SHP77 (cell line): ENCODE measurements at regions not wholly inside any gene's neighbourhood (a gene's known extent, or its start where the extent isn't known, plus 50 kb on each side); places are given as distances from the start of the nearest gene placed in this dataset.

Experiments
- DNase-seq, 2 experiments: peaks; one replicate each; lab custom pipeline; 2025; lab: John Stamatoyannopoulos, UW

- DNase-seq: no peak
These were observed 108.2 kb downstream of the CNTN3 start for GRCh38 chr3:74506246-74506645.

GRCh38 chr3:74501007-74501406 lies 113.5 kb downstream of the CNTN3 start:
- no peak for DNase-seq

GRCh38 chr3:74500257-74500656 lies 114.2 kb downstream of the CNTN3 start:
- DNase-seq: no peak

- no peak for DNase-seq
These were observed 122.6 kb downstream of the CNTN3 start for GRCh38 chr3:74491874-74492273.

- no peak for DNase-seq
These were observed 125.2 kb downstream of the CNTN3 start for GRCh38 chr3:74489050-74489792.

- no peak for DNase-seq
These were observed 134.5 kb downstream of the CNTN3 start for GRCh38 chr3:74479915-74480314.

GRCh38 chr3:74470313-74470712 lies 144.1 kb downstream of the CNTN3 start:
- DNase-seq: no peak

GRCh38 chr3:74469713-74470112 lies 144.7 kb downstream of the CNTN3 start:
- DNase-seq: no peak

GRCh38 chr3:74469151-74469550 lies 145.3 kb downstream of the CNTN3 start:
- no peak for DNase-seq

- DNase-seq: no peak
These were observed 148.6 kb downstream of the CNTN3 start for GRCh38 chr3:74465715-74466410.

GRCh38 chr3:74463515-74463914 lies 150.9 kb downstream of the CNTN3 start:
- no peak for DNase-seq

- DNase-seq: no peak
These were observed 158.3 kb downstream of the CNTN3 start for GRCh38 chr3:74456166-74456565.

GRCh38 chr3:74447221-74447620 lies 167.2 kb downstream of the CNTN3 start:
- DNase-seq: no peak

GRCh38 chr3:74445541-74445940 lies 168.9 kb downstream of the CNTN3 start:
- no peak for DNase-seq

GRCh38 chr3:74443102-74443501 lies 171.4 kb downstream of the CNTN3 start:
- DNase-seq: no peak

- DNase-seq: no peak
These were observed 171.8 kb downstream of the CNTN3 start for GRCh38 chr3:74442683-74443082.

GRCh38 chr3:74442068-74442467 lies 172.4 kb downstream of the CNTN3 start:
- DNase-seq: no peak

GRCh38 chr3:74436184-74436583 lies 178.3 kb downstream of the CNTN3 start:
- no peak for DNase-seq

GRCh38 chr3:74435631-74436030 lies 178.8 kb downstream of the CNTN3 start:
- DNase-seq: no peak

- DNase-seq: no peak
These were observed 180.1 kb downstream of the CNTN3 start for GRCh38 chr3:74434406-74434805.

GRCh38 chr3:74426571-74426970 lies 187.9 kb downstream of the CNTN3 start:
- DNase-seq: no peak

- no peak for DNase-seq
These were observed 190.6 kb downstream of the CNTN3 start for GRCh38 chr3:74423867-74424266.

GRCh38 chr3:74420538-74421124 lies 193.8 kb downstream of the CNTN3 start:
- DNase-seq: no peak
